NCI-H2196 (cell line): ENCODE measurements at regions not wholly inside any gene's neighbourhood (a gene's known extent, or its start where the extent isn't known, plus 50 kb on each side); places are given as distances from the start of the nearest gene placed in this dataset.
"Not testable (repeated sequence)": the region's sequence is repeated elsewhere in the genome, so short reads cannot be mapped to it uniquely, and the experiment has no call there.

ENCODE experiments used
- DNase-seq: peaks from one replicate; lab custom pipeline; 2025; ENCODE audit not compliant: unreplicated experiment; lab: John Stamatoyannopoulos, UW

GRCh38 chr7:150189963-150190362, 133.2 kb upstream of the LRRC61 start:
- not testable (repeated sequence) for DNase-seq

GRCh38 chr7:150192541-150192940, 130.6 kb upstream of the LRRC61 start:
- DNase-seq: not testable (repeated sequence)

GRCh38 chr7:150193866-150194265, 129.3 kb upstream of the LRRC61 start:
- not testable (repeated sequence) for DNase-seq
